HCT116 (cell line): ENCODE measurements at regions not wholly inside any gene's neighbourhood (a gene's known extent, or its start where the extent isn't known, plus 50 kb on each side); places are given as distances from the start of the nearest gene placed in this dataset.

Experiments
- ATAC-seq: fragments of 200-7000 bp; cut with Tn5 transposase; 2 replicates; pipeline ENCODE4 v1.9.1; 2020; ENCODE audit warnings: mild to moderate bottlenecking, moderate library complexity
- BruUV-seq: library from RNA; stranded (reverse); fragments of 400-500 nt; replicated peaks from 2 replicates; lab custom pipeline; 2021; lab: Mats Ljungman, UMichigan
- CTCF ChIA-PET: fragments of 300-600 bp; sonication (Branson Sonifier 250); formaldehyde crosslinking; loops from one replicate; lab custom pipeline; 2021; ENCODE audit warnings: antibody characterized with exemption; lab: Charles Lee
- POLR2A ChIA-PET: fragments of 300-600, 350-600 bp; sonication (Branson Sonifier 250); formaldehyde crosslinking; loops from one replicate; lab custom pipeline; 2021; ENCODE audit warnings: antibody characterized with exemption; lab: Charles Lee
- RAD21 ChIA-PET, 2 experiments: fragments of 300-600 bp; sonication (Branson Sonifier 250); formaldehyde crosslinking; loops; one replicate each; lab custom pipeline; 2023; ENCODE audit warnings: low total read pairs in 2 of 2; ENCODE audit not compliant: uncharacterized antibody in 2 of 2, unreplicated experiment in 2 of 2, low non-redundant PET in 1 of 2; lab: Charles Lee
- DNase-seq: peaks from one replicate; pipeline ENCODE4 v3.0.0-alpha.2; 2010; ENCODE audit warnings: low read depth, low spot score
- H2AFZ ChIP-seq: fragments of 200-600 bp; shearing (Covaris generic), sonication (generic); 2 replicates; pipeline ENCODE4 v1.6.1; 2017; ENCODE audit warnings: low read depth, mixed run types, mixed read lengths, antibody characterized with exemption, low read length; ENCODE audit not compliant: poor library complexity, severe bottlenecking
- H3K27ac ChIP-seq: 2 replicates; pipeline ENCODE4 v1.5.1; 2012; ENCODE audit warnings: low read depth, low read length
- H3K27me3 ChIP-seq: fragments of 200-600 bp; sonication (generic); 2 replicates; pipeline ENCODE4 v1.6.1; 2016; ENCODE audit warnings: mixed run types, low read length, mixed read lengths; ENCODE audit not compliant: insufficient read depth
- H3K36me3 ChIP-seq, 2 experiments: fragments of 200-500 bp in 1 of 2; fragments of 200-600 bp in 1 of 2; sonication (Bioruptor generic) in 1 of 2; sonication (generic) in 1 of 2; 2 replicates each; pipeline versions ENCODE4 v1.5.1 to v1.6.1; 2014 to 2016; ENCODE audit warnings: low read length in 2 of 2, inconsistent platforms in 1 of 2, mixed read lengths in 1 of 2, mixed run types in 1 of 2; ENCODE audit not compliant: insufficient read depth in 2 of 2, control insufficient read depth in 1 of 2
- H3K4me1 ChIP-seq, 2 experiments: fragments of 200-600 bp in 1 of 2; sonication (generic) in 1 of 2; 2 replicates each; pipeline versions ENCODE4 v1.5.1 to v1.6.1; 2012 to 2017; ENCODE audit warnings: low read length in 2 of 2, inconsistent platforms in 1 of 2, mild to moderate bottlenecking in 1 of 2, mixed read lengths in 1 of 2, mixed run types in 1 of 2, moderate library complexity in 1 of 2; ENCODE audit not compliant: insufficient read depth in 2 of 2, control insufficient read depth in 1 of 2
- H3K4me2 ChIP-seq: fragments of 200-600 bp; sonication (generic); 2 replicates; pipeline ENCODE4 v1.6.1; 2017; ENCODE audit warnings: mixed run types, low read length, mixed read lengths
- H3K4me3 ChIP-seq, 2 experiments: fragments of 200-600 bp in 1 of 2; sonication (generic) in 1 of 2; replicated peaks in 1 of 2; 2 replicates each; pipeline ENCODE4 v1.5.1; 2011 to 2016; ENCODE audit warnings: low read length in 2 of 2, control low read depth in 1 of 2, low read depth in 1 of 2, mild to moderate bottlenecking in 1 of 2, mixed read lengths in 1 of 2, mixed run types in 1 of 2
- H3K79me2 ChIP-seq: fragments of 200-600 bp; sonication (generic); 2 replicates; pipeline ENCODE4 v1.6.1; 2017; ENCODE audit warnings: mild to moderate bottlenecking, mixed run types, low read length, moderate library complexity, mixed read lengths; ENCODE audit not compliant: insufficient read depth
- H3K9ac ChIP-seq: fragments of 200-600 bp; sonication (generic); 2 replicates; pipeline ENCODE4 v1.6.1; 2016; ENCODE audit warnings: low read length, mixed read lengths
- H3K9me2 ChIP-seq: fragments of 200-600 bp; sonication (generic), shearing (Covaris generic); 2 replicates; pipeline ENCODE4 v1.6.1; 2017; ENCODE audit warnings: mixed run types, mild to moderate bottlenecking, moderate library complexity; ENCODE audit not compliant: insufficient read depth
- H3K9me3 ChIP-seq, 2 experiments: fragments of 200-500 bp in 1 of 2; fragments of 200-600 bp in 1 of 2; sonication (Bioruptor generic) in 1 of 2; sonication (generic) in 1 of 2; 2 replicates each; pipeline ENCODE4 v1.6.1; 2014 to 2017; ENCODE audit warnings: low read length in 2 of 2, mixed read lengths in 2 of 2, inconsistent platforms in 1 of 2, low read depth in 1 of 2, mild to moderate bottlenecking in 1 of 2, mixed run types in 1 of 2, moderate library complexity in 1 of 2; ENCODE audit not compliant: control insufficient read depth in 1 of 2, insufficient read depth in 1 of 2
- H4K20me1 ChIP-seq: fragments of 200-600 bp; sonication (generic), shearing (Covaris generic); 2 replicates; pipeline ENCODE4 v1.6.1; 2017; ENCODE audit warnings: mixed run types, mild to moderate bottlenecking, moderate library complexity; ENCODE audit not compliant: insufficient read depth
- ATF3 ChIP-seq: IDR thresholded peaks from 2 replicates; pipeline ENCODE4 v1.6.1; 2012
- CEBPB ChIP-seq: IDR thresholded peaks from 2 replicates; pipeline ENCODE4 v1.6.1; 2012; ENCODE audit warnings: low read depth
- EGR1 ChIP-seq: IDR thresholded peaks from 2 replicates; pipeline ENCODE4 v1.6.1; 2012; ENCODE audit warnings: low read depth
- ELF1 ChIP-seq: IDR thresholded peaks from 2 replicates; pipeline ENCODE4 v1.6.1; 2012; ENCODE audit warnings: low read depth, borderline replicate concordance
- POLR2A ChIP-seq: IDR thresholded peaks from 2 replicates; pipeline ENCODE4 v1.7.0; 2011; ENCODE audit warnings: borderline replicate concordance; ENCODE audit not compliant: insufficient read depth, insufficient read length; ENCODE audit errors: extremely low read depth
- POLR2AphosphoS5 ChIP-seq: IDR thresholded peaks from 2 replicates; pipeline ENCODE4 v1.6.1; 2011; ENCODE audit warnings: mild to moderate bottlenecking, low read depth, low read length, moderate library complexity
- RAD21 ChIP-seq: IDR thresholded peaks from 2 replicates; pipeline ENCODE4 v1.6.1; 2012; ENCODE audit warnings: low read depth, mild to moderate bottlenecking
- REST ChIP-seq: IDR thresholded peaks from 2 replicates; pipeline ENCODE4 v1.6.1; 2012; ENCODE audit warnings: low read depth
- TCF7L2 ChIP-seq: IDR thresholded peaks from 2 replicates; pipeline ENCODE4 v1.7.0; 2011; ENCODE audit warnings: borderline replicate concordance, inconsistent platforms; ENCODE audit not compliant: insufficient read depth, insufficient read length; ENCODE audit errors: extremely low read depth
- intact Hi-C: fragments of 100-400 bp; cut with micrococcal nuclease; formaldehyde crosslinking; loops from 2 replicates; pipeline ENCODE4 v1.10.0; 2022

- H4K20me1 ChIP-seq: no peaks in the 10 kb centered on the region
- H3K4me3 ChIP-seq: no peak overlapping the region
- DNase-seq (no peak), ATAC-seq (no peak)
- POLR2A ChIA-PET: no interaction called here
- H3K4me1 ChIP-seq: no peaks in the 10 kb centered on the region
- no peak overlapping the region for H3K4me2 ChIP-seq
- H3K9ac ChIP-seq: no peak overlapping the region
- H3K27me3 ChIP-seq: no peaks in the 10 kb centered on the region
- intact Hi-C loops: no loop called here
- H3K27ac ChIP-seq: no peak overlapping the region
- BruUV-seq: no TSS peak
- no peaks in the 10 kb centered on the region for H3K9me2 ChIP-seq
- TF ChIP-seq CEBPB (no peak), TCF7L2 (no peak), EGR1 (no peak), ATF3 (no peak)
- TF ChIP-seq, all 23 proteins: peak for 0
- H3K79me2 ChIP-seq: no peaks in the 10 kb centered on the region
- H2AFZ ChIP-seq: no peak overlapping the region
- no peaks in the 10 kb centered on the region for H3K9me3 ChIP-seq
- ChIA-PET RAD21 (no interaction called here), CTCF (no interaction called here)
- H3K36me3 ChIP-seq: no peaks in the 10 kb centered on the region
These were observed 163.8 kb downstream of the FBLN2 start for GRCh38 chr3:13712682-13713180.

- RAD21 ChIA-PET: no interaction called here
- no peaks in the 10 kb centered on the region for H3K4me1 ChIP-seq
- no peaks in the 10 kb centered on the region for H3K9me3 ChIP-seq
- no peak for TF ChIP-seq POLR2A
- no peak for TF ChIP-seq ELF1
- no peak for TF ChIP-seq RAD21
- no peak for TF ChIP-seq REST
- TF ChIP-seq TCF7L2: no peak
- TF ChIP-seq ATF3: no peak
- no peak for TF ChIP-seq POLR2AphosphoS5
- H3K27ac ChIP-seq: no peak overlapping the region
- POLR2A ChIA-PET: no interaction called here
- H3K27me3 ChIP-seq: no peaks in the 10 kb centered on the region
- H2AFZ ChIP-seq: no peak overlapping the region
- 0 out of 2 replicates have a peak, but pooled peaks have one; percentile 44 for ATAC-seq
- no TSS peak for BruUV-seq
- no peak for DNase-seq
- H3K4me3 ChIP-seq: no peak overlapping the region
- intact Hi-C loops: no loop called here
- no peaks in the 10 kb centered on the region for H3K9me2 ChIP-seq
- CTCF ChIA-PET: no interaction called here
- H3K36me3 ChIP-seq: no peaks in the 10 kb centered on the region
- no peaks in the 10 kb centered on the region for H4K20me1 ChIP-seq
- H3K9ac ChIP-seq: no peak overlapping the region
- H3K4me2 ChIP-seq: no peak overlapping the region
- no peaks in the 10 kb centered on the region for H3K79me2 ChIP-seq
These were observed 163.2 kb downstream of the FBLN2 start for GRCh38 chr3:13711911-13712650.
